B cell (primary cell): ENCODE measurements at regions not wholly inside any gene's neighbourhood (a gene's known extent, or its start where the extent isn't known, plus 50 kb on each side); places are given as distances from the start of the nearest gene placed in this dataset.

Source experiments
- CTCF ChIP-seq: fragments of 200-600 bp; IDR thresholded peaks from one replicate; pipeline ENCODE4 v1.8.0; 2022; ENCODE audit warnings: antibody characterized with exemption, mild to moderate bottlenecking
- EZH2 ChIP-seq: IDR thresholded peaks from 2 replicates; pipeline ENCODE4 v1.6.1; 2012; ENCODE audit warnings: borderline replicate concordance, low read depth, mild to moderate bottlenecking, moderate library complexity, low read length; ENCODE audit not compliant: insufficient read depth, poor library complexity, severe bottlenecking

- TF ChIP-seq CTCF (no peak), EZH2 (no peak)
Observed at GRCh38 chr3:157097198-157097597, 62.7 kb downstream of the CCNL1 start.
